DND-41 (cell line): ENCODE measurements at regions not wholly inside any gene's neighbourhood (a gene's known extent, or its start where the extent isn't known, plus 50 kb on each side); places are given as distances from the start of the nearest gene placed in this dataset.

ENCODE experiments used
- EZH2 ChIP-seq: IDR thresholded peaks from 3 replicates; pipeline ENCODE4 v1.6.1; 2012; ENCODE audit warnings: borderline replicate concordance, low read depth, mild to moderate bottlenecking, moderate library complexity, low read length, inconsistent platforms; ENCODE audit not compliant: severe bottlenecking
- TF ChIP-seq, protein P1 (sequence below): IDR thresholded peaks from 2 replicates; pipeline ENCODE4 v1.5.1; 2012; ENCODE audit warnings: borderline replicate concordance, low read length, moderate library complexity, mild to moderate bottlenecking; ENCODE audit not compliant: poor library complexity, severe bottlenecking; ENCODE audit errors: extremely low read depth

DNA sequence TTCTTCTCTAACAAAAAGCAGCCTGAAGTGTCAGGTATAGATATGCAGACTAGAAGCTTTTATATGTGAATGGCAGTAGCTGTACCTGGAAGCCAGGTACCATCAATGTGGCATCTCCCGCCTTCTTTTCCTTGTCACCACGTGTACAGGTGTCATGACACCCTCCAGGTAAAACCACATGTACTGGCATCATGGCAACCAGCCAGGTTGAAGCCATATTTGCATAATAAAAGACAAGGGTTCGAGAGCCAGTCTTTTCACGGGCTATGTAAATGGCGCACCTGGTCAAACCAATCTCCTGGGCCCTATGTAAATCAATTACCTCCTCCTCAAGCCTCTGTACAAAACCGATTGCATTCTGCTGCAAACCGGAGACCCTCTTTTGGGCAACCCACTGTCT is 541.3 kb downstream of the CDH11 start:
- TF ChIP-seq, protein P1, sequence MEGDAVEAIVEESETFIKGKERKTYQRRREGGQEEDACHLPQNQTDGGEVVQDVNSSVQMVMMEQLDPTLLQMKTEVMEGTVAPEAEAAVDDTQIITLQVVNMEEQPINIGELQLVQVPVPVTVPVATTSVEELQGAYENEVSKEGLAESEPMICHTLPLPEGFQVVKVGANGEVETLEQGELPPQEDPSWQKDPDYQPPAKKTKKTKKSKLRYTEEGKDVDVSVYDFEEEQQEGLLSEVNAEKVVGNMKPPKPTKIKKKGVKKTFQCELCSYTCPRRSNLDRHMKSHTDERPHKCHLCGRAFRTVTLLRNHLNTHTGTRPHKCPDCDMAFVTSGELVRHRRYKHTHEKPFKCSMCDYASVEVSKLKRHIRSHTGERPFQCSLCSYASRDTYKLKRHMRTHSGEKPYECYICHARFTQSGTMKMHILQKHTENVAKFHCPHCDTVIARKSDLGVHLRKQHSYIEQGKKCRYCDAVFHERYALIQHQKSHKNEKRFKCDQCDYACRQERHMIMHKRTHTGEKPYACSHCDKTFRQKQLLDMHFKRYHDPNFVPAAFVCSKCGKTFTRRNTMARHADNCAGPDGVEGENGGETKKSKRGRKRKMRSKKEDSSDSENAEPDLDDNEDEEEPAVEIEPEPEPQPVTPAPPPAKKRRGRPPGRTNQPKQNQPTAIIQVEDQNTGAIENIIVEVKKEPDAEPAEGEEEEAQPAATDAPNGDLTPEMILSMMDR = no peak
- no peak for TF ChIP-seq EZH2
